ENCODE measurements at regions not wholly inside any gene's neighbourhood (a gene's known extent, or its start where the extent isn't known, plus 50 kb on each side); places are given as distances from the start of the nearest gene placed in this dataset.

DNA sequence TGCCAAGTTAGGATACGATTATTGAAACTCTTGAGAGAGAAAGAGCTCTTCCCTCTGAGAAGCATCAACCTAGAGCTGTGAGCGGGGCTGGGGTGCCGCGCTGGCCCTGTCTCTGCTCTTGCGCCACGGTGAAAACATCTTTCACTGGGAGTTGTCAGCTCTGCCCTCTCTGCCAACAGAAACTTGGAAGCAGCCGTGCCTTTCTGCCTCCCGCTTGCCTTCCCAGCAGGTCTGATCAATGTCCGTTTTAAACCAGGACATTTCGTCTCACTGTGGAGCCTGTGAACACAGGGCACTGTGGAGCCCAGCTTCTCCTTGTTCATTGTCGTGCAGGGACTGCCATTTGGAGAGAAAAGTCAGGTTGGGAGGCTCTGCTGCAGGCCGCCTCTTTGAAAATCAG, 249.2 kb upstream of the PMEPA1 start:
- TF ChIP-seq CTCF (IDR thresholded peaks at IDR 0.05): no peak
- TF ChIP-seq ZFX (IDR thresholded peaks at IDR 0.05; ENCODE audit: borderline replicate concordance): no peak
- H3K27ac ChIP-seq: no peak overlapping the region

DNA sequence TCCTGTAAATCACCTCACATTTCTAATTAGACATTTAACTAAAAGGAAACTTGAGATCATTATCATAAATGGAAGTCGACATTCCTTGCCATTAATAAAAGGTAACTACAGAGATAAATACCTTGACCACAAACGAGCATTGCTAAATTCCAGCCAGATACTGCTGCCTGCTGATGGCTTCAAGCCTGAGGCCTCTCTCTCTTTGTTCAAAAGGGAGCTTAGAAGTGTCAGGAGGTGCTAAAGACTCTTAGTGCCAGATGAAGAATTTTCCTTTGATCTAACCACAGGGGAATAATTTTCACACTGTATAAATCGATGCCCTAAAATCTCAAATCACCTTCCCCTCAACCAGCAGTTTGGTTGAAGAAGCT, 248.2 kb upstream of the PMEPA1 start:
- no peak overlapping the region for H3K27ac ChIP-seq
- TF ChIP-seq ZFX (IDR thresholded peaks at IDR 0.05; ENCODE audit: borderline replicate concordance) (no peak), CTCF (IDR thresholded peaks at IDR 0.05) (no peak)

- no peak overlapping the region for H3K27ac ChIP-seq
- no peak for TF ChIP-seq CTCF (IDR thresholded peaks at IDR 0.05)
- TF ChIP-seq ZFX (IDR thresholded peaks at IDR 0.05; ENCODE audit: borderline replicate concordance): no peak
Measured at GRCh38 chr20:57957411-57958049, 247.7 kb upstream of the PMEPA1 start.

- no peak overlapping the region for H3K27ac ChIP-seq
- TF ChIP-seq CTCF (IDR thresholded peaks at IDR 0.05) (no peak), ZFX (IDR thresholded peaks at IDR 0.05; ENCODE audit: borderline replicate concordance) (no peak)
Measured at GRCh38 chr20:57953638-57954037, 243.8 kb upstream of the PMEPA1 start.

DNA sequence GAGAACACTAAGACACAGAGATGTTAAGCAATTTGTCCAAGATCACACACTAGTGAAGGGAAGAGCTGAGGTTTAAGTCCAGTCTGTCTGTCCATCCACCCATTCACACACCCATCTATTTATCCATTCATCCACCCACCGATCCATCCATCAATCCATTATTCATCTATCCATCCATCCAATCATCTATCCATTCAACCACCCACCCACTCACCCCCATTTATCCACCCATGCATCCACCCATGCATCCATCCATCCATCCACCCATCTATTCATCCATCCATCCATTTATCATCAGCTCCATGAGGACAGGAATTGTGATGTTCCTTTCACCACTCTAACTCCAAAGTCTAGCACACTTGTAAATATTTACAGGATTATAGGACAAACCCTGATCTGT, 242.3 kb upstream of the PMEPA1 start:
- TF ChIP-seq ZFX (IDR thresholded peaks at IDR 0.05; ENCODE audit: borderline replicate concordance) (no peak), CTCF (IDR thresholded peaks at IDR 0.05) (no peak)
- H3K27ac ChIP-seq: no peak overlapping the region

GRCh38 chr20:57951549-57951948, 241.7 kb upstream of the PMEPA1 start:
- TF ChIP-seq ZFX (IDR thresholded peaks at IDR 0.05; ENCODE audit: borderline replicate concordance): no peak
- no peak for TF ChIP-seq CTCF (IDR thresholded peaks at IDR 0.05)
- no peak overlapping the region for H3K27ac ChIP-seq

DNA sequence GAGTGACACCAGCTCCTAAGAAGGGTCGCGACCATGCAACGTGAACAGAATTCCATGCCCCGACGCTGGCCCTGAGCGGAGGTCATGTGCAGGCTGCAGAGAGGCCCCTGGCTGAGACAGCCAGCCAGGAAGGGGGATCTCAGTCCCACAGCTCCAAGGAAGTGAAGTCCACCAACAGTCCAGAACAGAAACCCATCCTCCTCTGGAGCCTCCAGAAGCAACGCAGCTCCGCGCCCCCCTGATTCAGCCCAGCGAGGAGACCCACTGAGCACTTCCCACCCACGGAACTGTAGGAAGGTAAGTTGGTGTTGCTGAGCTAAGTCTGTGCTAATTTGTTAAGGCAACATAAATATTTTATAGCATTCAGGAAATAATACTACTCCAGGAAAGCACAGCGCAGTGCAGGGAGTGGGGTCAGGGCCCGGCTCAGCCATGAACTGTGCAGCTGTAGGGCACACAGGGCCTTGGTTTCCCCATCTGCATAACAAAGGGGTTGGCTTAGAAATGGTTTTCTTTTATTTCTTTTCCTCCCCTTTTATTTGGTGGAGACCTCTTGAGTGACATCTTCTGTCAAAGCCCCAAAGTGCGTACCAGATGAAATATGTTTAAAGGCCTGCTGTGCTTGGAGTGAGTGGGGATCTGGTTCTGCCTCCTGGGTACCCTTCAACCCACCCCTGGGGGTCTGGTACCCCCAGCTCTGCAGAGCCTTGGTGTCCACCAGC, 241.1 kb upstream of the PMEPA1 start:
- no peak overlapping the region for H3K27ac ChIP-seq

More for the DNA sequence above, 241.1 kb upstream of the PMEPA1 start:
- no peak for TF ChIP-seq ZFX (IDR thresholded peaks at IDR 0.05; ENCODE audit: borderline replicate concordance)
- no peak for TF ChIP-seq CTCF (IDR thresholded peaks at IDR 0.05)

All from 22Rv1 (cell line).